ENCODE measurements at regions not wholly inside any gene's neighbourhood (a gene's known extent, or its start where the extent isn't known, plus 50 kb on each side); places are given as distances from the start of the nearest gene placed in this dataset.
"Not testable (repeated sequence)": the region's sequence is repeated elsewhere in the genome, so short reads cannot be mapped to it uniquely, and the experiment has no call there.

DNA sequence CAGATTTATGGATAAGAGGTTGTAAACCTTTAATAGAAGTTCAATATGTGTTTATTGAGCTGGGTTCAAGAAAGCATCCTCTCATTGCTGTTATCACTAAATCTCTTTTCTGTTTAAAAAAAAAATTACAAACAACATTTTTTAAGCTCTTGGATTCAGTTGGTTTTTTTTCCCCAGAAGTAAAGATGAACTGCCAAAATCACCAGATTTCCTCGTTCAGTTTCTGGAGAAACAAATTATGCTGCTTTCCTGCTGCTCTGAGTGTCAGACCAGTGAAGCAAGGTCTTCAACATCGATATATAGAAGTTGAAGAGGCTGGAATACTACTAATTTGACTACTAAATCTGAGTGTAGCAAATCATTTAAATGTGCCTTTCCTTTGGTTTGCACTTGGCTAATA lies 352.1 kb upstream of the IRAK1BP1 start:
- no peak for DNase-seq

DNA sequence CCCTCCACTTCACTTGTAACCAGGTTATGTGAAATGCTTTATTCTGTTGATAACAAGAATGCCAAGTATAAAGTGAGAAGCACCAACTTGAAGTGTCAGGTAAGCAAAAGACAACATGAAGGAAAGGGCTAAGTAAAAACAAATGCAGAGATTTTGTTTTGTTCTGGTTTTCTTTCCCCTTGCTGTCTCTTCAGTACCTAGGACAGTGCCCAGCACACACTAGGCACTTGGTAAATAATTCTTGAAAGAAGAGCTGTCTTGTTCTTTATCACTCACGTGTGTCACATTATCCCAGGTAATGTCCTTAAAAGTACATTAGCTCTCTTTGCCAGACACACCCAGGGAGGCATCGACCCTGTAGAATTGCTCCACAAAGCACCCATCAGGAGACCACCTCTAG lies 350.0 kb upstream of the IRAK1BP1 start:
- no peak for DNase-seq

GRCh38 chr6:78523622-78524021 lies 343.7 kb upstream of the IRAK1BP1 start:
- no peak for DNase-seq

GRCh38 chr6:78525976-78526375 lies 341.4 kb upstream of the IRAK1BP1 start:
- no peak for DNase-seq

GRCh38 chr6:78526432-78526831 lies 340.9 kb upstream of the IRAK1BP1 start:
- no peak for DNase-seq

DNA sequence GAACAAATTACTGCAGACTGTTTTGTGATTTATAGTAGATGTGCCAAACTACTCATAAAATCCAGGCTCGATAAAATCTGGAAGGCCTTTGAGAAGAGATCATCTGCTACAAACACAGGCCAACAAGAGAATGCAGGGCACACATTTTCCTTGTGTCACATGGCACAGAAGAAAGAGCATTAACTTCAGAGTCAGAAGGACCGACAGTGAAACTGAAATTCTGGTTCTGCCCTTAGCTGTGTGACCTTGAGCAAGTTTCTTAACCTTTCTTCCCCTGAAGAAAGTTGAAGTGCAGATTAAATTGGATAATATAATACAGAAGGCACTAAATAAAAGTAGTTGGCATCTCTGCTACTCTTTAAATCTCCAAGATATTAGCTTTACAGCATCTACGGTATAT lies 338.4 kb upstream of the IRAK1BP1 start:
- DNase-seq = no peak

- DNase-seq = no peak
Measured at GRCh38 chr6:78530208-78530607, 337.1 kb upstream of the IRAK1BP1 start.

GRCh38 chr6:78533426-78533825 lies 333.9 kb upstream of the IRAK1BP1 start:
- DNase-seq = no peak

GRCh38 chr6:78533876-78534275 lies 333.5 kb upstream of the IRAK1BP1 start:
- DNase-seq = no peak

DNA sequence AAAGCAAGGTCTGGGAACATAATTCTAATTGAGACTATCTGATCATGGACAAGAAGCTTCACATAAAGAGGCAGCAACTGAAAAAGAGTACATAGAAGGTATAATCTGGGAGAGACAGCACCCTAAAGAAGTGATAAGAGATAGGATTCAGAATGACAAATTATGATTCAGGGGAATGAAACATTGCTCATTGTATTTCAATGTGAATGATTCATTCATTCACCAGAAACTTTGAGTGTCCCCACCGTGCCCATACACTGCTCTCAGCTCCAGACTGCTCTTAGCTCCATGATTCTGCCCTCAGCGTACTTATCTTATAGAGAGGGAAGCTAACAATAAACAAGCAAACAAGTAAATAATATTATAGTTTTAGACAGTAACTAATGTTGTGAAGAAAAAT lies 329.3 kb upstream of the IRAK1BP1 start:
- no peak for DNase-seq

DNA sequence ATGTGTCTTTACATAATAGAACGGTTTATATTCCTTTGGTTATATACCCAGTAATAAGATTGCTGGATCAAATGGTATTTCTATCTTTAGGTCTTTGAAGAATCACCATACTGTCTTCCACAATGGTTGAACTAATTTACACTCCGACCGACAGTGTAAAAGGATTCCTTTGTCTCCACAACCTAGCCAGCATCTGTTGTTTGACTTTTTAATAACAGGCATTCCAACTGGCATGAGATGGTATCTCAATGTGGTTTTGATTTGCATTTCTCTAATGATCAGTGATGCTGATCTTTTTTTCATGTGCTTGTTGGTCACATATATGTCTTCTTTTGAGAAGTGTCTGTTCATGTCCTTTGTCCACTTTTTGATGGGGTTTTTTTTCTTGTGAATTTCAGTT lies 319.7 kb upstream of the IRAK1BP1 start:
- DNase-seq = not testable (repeated sequence)

DNA sequence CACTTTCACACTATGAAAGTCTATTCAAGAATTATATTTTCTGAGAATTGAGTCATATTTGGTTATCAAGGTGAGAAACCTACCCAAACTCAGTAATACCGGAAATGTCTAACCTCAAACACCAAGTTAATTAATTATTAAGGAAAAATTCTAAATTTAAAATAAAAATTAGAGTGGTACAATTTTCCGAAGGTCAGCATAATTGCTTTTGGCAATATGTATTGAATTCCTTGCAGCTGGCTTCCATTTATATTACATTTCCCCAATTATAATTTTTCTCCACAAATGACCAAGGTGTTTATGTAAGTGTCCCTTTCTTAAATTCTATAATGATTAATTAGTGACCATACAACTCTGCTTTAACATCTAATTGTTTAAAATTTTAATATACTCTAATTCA lies 316.0 kb upstream of the IRAK1BP1 start:
- DNase-seq = no peak

DNA sequence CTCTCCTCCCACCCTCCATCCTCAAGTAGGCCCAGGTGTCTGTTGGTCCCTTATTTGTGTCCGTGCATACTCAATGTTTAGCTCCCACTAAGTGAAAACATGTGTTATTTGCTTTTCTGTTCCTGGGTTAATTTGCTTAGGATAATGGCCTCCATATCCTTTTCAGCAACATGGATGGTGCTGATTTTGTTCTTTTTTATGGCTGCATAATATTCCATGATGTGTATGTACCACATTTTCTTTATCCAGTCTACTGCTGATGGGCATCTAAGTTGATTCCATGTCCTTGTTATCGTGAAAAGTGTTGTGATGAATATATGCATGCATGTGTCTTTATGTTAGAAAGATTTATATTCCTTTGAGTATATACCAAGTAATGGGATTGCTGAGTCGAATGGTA lies 314.9 kb upstream of the IRAK1BP1 start:
- no peak for DNase-seq

DNA sequence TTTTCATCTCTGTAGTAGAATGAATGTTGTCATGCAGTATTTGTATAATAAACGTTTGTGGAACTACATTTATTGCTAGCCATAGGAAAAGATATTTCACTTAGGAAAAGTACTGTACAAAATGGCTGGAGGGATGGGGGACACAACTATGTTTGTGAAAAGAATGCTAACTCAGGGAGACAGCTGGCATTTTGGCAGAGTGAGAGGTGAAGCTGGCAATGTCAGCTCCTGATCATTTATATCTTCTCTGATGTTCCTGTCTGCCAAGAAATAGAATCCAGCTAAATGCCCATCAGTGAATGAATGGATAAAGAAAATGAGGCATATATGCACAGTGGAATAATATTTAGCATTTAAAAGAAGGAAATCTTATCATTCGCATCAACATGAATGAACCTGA lies 313.0 kb upstream of the IRAK1BP1 start:
- no peak for DNase-seq

DNA sequence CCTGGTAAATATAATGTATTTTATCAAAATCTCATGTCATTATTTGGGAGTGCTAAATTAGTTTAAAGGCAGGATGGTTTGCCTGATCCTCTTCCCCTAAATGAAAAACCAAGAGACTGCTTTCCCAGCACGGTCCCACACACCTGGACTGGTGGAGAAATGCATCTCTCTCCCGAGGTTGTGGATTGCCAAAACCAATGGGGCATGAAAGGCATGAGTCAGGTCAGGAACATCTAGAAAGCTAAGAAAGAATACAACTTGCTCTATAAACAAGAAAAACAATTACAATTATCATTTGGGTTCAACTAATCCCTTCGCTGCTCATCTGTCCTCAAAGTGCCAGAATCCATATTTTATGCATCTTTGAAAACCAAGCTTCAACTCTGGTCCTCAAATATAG lies 308.3 kb upstream of the IRAK1BP1 start:
- DNase-seq = no peak

- DNase-seq = no peak
Measured at GRCh38 chr6:78561015-78561414, 306.3 kb upstream of the IRAK1BP1 start.

DNA sequence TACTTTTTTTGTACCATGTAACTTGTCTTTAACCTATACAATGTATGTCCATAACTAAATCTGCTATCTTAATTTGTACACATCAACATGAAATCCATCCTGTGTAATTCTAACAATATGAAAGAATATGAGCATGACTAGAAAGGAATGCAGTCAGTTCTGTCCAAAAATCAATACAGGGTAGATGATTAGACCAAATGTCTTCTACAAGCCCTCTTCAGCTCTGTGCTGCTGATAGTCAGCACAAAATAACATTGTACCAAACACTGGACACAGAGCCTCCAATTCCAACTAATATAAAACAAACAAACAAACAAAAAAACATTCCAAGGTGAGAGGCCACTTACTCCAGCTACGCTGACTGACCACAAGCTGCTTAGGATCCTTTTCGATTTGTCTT lies 301.4 kb upstream of the IRAK1BP1 start:
- DNase-seq = no peak

- DNase-seq = no peak
Measured at GRCh38 chr6:78570044-78570443, 297.3 kb upstream of the IRAK1BP1 start.

GRCh38 chr6:78577585-78577984 lies 289.8 kb upstream of the IRAK1BP1 start:
- DNase-seq = no peak

DNA sequence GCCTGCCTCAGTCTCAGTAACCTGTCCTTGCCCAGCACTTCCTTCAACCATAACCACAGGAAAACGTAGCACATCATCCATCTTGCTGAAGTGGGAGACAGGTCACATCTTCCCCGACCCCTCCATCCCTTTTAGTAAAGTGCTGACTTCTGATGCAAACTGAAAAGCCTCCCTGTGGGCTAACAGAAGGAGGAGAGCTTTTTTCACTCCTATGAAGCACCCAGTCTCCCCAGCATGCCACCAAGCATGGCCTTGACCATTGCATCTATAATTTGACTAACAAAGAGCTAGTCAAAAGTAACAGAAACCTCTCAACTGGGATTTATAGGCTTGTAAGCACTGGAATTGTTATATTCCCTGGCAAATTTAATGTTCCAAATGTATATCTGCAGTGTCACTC lies 288.9 kb upstream of the IRAK1BP1 start:
- DNase-seq = no peak

GRCh38 chr6:78580923-78581322 lies 286.4 kb upstream of the IRAK1BP1 start:
- DNase-seq = no peak

- DNase-seq = no peak
Measured at GRCh38 chr6:78583079-78583478, 284.3 kb upstream of the IRAK1BP1 start.

DNA sequence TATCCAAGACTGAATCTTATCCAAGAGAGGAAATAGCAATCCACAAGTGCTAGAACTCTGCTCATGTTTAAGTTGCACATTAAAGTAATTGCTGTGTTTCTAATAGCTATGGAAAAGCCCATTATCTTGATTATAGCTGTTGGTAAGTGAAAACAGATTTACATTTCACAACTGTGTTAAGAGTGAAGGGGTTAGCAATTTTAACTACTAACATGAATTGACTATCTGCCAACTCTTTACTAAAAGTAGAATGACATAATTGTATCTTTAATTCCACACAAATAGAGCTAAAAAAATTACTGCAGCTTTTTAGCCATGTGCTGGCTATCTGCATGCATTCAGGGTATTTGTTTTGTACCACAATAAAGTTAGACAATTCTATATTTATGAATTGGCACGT lies 277.9 kb upstream of the IRAK1BP1 start:
- DNase-seq = no peak

- no peak for DNase-seq
Measured at GRCh38 chr6:78593898-78594667, 273.3 kb upstream of the IRAK1BP1 start.

DNA sequence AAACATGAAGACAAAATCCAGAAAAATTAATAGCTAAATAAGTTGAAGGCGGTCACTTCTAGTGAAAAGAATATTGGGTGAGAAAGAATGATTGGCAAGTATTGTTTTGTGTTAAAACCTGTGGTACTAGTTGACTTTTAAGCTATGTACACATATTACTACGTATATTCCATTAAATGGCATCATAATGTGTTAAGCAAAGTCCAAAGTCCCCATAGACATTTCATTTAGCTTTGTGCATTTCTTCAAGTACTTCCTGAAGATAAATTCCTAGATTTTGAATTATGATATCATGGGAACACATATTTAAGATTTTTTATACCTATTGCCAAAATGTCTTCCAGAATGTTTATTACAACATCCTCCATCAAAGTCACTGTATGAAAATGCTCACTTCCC lies 272.7 kb upstream of the IRAK1BP1 start:
- DNase-seq = no peak

All from NCI-H2227 treated with DMSO at 0.1 percent for 48 hours (cell line).